ENCODE measurements at regions not wholly inside any gene's neighbourhood (a gene's known extent, or its start where the extent isn't known, plus 50 kb on each side); places are given as distances from the start of the nearest gene placed in this dataset.

DNA sequence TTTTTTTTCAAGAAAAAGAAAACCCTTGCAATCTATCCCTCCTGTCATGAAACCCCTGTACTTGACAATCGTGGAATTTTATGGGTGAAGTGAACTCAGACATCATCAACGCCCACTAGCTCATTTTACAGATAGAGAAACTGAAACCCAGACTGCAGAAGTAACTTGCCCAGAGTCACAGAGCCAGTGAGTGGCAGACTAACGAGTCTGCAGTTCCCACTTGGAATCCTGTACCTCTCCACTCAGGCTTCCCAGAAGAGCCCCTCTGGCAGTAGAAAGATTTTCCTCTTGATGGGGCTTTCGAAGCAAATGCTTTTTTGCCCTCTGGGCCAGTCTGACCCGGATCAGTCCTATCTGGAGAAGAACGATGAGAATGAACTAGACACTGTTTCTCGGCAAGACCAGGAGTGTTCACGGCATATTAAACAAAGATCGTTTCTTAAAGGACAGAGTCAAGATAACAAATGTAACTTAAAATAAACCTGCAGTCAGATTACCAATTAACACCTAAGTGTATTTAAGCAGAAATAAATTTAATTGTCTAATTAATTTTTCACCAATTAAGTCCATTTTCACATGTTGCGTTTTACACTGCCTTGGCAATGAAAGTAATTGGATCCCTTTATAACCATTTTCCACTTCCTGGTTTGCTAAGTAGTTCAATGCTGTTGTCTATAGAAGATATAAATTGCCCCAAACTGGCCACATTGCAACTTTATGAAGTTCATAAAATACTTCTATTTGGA, 61.3 kb upstream of the CREB3L1 start:
- TF ChIP-seq, protein P1, sequence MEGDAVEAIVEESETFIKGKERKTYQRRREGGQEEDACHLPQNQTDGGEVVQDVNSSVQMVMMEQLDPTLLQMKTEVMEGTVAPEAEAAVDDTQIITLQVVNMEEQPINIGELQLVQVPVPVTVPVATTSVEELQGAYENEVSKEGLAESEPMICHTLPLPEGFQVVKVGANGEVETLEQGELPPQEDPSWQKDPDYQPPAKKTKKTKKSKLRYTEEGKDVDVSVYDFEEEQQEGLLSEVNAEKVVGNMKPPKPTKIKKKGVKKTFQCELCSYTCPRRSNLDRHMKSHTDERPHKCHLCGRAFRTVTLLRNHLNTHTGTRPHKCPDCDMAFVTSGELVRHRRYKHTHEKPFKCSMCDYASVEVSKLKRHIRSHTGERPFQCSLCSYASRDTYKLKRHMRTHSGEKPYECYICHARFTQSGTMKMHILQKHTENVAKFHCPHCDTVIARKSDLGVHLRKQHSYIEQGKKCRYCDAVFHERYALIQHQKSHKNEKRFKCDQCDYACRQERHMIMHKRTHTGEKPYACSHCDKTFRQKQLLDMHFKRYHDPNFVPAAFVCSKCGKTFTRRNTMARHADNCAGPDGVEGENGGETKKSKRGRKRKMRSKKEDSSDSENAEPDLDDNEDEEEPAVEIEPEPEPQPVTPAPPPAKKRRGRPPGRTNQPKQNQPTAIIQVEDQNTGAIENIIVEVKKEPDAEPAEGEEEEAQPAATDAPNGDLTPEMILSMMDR (IDR thresholded peaks at IDR 0.05) = no peak
- no peak for TF ChIP-seq EP300 (IDR thresholded peaks at IDR 0.05)

Data from tibial nerve (tissue), 4 donors.